ENCODE measurements at regions not wholly inside any gene's neighbourhood (a gene's known extent, or its start where the extent isn't known, plus 50 kb on each side); places are given as distances from the start of the nearest gene placed in this dataset.

DNA sequence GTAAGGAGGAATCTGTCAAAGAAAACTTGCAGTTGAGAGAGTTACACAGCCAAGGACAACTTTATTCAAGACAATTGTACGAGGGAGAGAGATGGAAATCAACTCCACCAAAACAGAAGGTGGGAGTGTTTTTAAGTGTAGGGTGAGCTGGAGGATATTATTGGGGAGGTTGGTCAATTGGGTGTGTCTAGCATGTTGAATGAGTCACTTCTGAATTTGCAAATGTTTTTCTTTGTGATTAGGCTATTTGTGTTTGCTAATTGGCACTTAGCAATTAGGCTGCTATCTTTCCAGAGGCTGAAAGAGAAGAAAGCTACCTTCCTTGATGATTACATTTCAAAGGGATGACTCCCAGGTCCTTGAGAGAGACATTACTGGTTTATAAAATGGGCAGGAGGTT, 441.1 kb downstream of the MEI4 start:
- no peak for TF ChIP-seq EZH2phosphoT487 (IDR thresholded peaks at IDR 0.05; ENCODE audit: borderline replicate concordance, low read length)
- TF ChIP-seq, protein P1, sequence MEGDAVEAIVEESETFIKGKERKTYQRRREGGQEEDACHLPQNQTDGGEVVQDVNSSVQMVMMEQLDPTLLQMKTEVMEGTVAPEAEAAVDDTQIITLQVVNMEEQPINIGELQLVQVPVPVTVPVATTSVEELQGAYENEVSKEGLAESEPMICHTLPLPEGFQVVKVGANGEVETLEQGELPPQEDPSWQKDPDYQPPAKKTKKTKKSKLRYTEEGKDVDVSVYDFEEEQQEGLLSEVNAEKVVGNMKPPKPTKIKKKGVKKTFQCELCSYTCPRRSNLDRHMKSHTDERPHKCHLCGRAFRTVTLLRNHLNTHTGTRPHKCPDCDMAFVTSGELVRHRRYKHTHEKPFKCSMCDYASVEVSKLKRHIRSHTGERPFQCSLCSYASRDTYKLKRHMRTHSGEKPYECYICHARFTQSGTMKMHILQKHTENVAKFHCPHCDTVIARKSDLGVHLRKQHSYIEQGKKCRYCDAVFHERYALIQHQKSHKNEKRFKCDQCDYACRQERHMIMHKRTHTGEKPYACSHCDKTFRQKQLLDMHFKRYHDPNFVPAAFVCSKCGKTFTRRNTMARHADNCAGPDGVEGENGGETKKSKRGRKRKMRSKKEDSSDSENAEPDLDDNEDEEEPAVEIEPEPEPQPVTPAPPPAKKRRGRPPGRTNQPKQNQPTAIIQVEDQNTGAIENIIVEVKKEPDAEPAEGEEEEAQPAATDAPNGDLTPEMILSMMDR (IDR thresholded peaks at IDR 0.05; ENCODE audit: low read depth, low read length, poor library complexity, severe bottlenecking) = no peak

All from DOHH2 (cell line).